ENCODE measurements at regions not wholly inside any gene's neighbourhood (a gene's known extent, or its start where the extent isn't known, plus 50 kb on each side); places are given as distances from the start of the nearest gene placed in this dataset.

GRCh38 chr17:79534851-79535727, 75.8 kb downstream of the RBFOX3 start:
- H3K36me3 ChIP-seq (ENCODE audit: control insufficient read depth in 2 of 2, insufficient read depth in 2 of 2, low read length in 1 of 2): no peaks in the 10 kb centered on the region
- WGBS: 86% methylated on average over 23 of the region's 23 CpGs
- DNase-seq (ENCODE audit: low read depth in 6 of 9, low spot score in 9 of 9): no peak
- H3K4me3 ChIP-seq (ENCODE audit: low read length in 2 of 2): no peak overlapping the region
- no peaks in the 10 kb centered on the region for H3K4me1 ChIP-seq (ENCODE audit: control insufficient read depth in 2 of 2, insufficient read depth in 2 of 2, low read length in 2 of 2)
- no peak overlapping the region for H3K27ac ChIP-seq (ENCODE audit: low read depth in 1 of 2, low read length in 1 of 2)
- no peaks in the 10 kb centered on the region for H3K9me3 ChIP-seq (ENCODE audit: control insufficient read depth in 2 of 2, insufficient read depth in 1 of 2, low read length in 1 of 2)
- H3K27me3 ChIP-seq (ENCODE audit: control insufficient read depth in 2 of 2, insufficient read depth in 1 of 2, low read length in 1 of 2): peaks cover 0 to 2% of the 10 kb centered on the region in 2 donors

- Histone ChIP-seq H3K4me1 (ENCODE audit: control insufficient read depth in 2 of 2, insufficient read depth in 2 of 2, low read length in 2 of 2) (no peaks in the 10 kb centered on the region), H3K36me3 (ENCODE audit: control insufficient read depth in 2 of 2, insufficient read depth in 2 of 2, low read length in 1 of 2) (no peaks in the 10 kb centered on the region), H3K9me3 (ENCODE audit: control insufficient read depth in 2 of 2, insufficient read depth in 1 of 2, low read length in 1 of 2) (no peaks in the 10 kb centered on the region), H3K27me3 (ENCODE audit: control insufficient read depth in 2 of 2, insufficient read depth in 1 of 2, low read length in 1 of 2) (peaks cover 0 to 4% of the 10 kb centered on the region in 2 donors), H3K27ac (ENCODE audit: low read depth in 1 of 2, low read length in 1 of 2) (no peak overlapping the region), H3K4me3 (ENCODE audit: low read length in 2 of 2) (no peak overlapping the region)
- 85% methylated on average over 11 of the region's 11 CpGs for WGBS
- DNase-seq (ENCODE audit: low read depth in 6 of 9, low spot score in 9 of 9): no peak
Observed at GRCh38 chr17:79534111-79534510, 76.7 kb downstream of the RBFOX3 start.

DNA sequence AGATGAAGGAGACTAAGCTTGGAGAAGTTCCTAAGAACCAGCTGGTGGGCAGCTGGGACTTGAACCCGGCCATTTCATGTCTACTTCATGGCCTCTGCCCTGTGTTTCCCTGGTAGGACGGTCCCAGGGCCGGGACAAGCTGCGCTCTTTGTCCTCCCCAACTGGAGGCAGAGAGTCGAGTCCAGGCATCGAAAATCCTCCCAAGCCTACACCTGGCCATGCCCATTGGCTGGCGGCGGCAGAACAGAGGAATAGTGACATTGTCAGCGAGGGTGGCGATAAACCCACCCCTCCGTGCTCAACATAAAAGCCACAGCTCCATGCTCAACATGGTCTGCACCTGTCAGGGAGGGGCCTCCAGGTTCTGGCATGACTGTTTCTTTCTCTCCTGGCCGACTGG, 77.7 kb downstream of the RBFOX3 start:
- Histone ChIP-seq H3K36me3 (ENCODE audit: control insufficient read depth in 2 of 2, insufficient read depth in 2 of 2, low read length in 1 of 2) (no peaks in the 10 kb centered on the region), H3K4me1 (ENCODE audit: control insufficient read depth in 2 of 2, insufficient read depth in 2 of 2, low read length in 2 of 2) (no peaks in the 10 kb centered on the region), H3K27me3 (ENCODE audit: control insufficient read depth in 2 of 2, insufficient read depth in 1 of 2, low read length in 1 of 2) (peaks cover 0 to 6% of the 10 kb centered on the region in 2 donors), H3K4me3 (ENCODE audit: low read length in 2 of 2) (no peak overlapping the region), H3K27ac (ENCODE audit: low read depth in 1 of 2, low read length in 1 of 2) (no peak overlapping the region), H3K9me3 (ENCODE audit: control insufficient read depth in 2 of 2, insufficient read depth in 1 of 2, low read length in 1 of 2) (no peaks in the 10 kb centered on the region)
- WGBS: 92% methylated on average over 12 of the region's 12 CpGs
- DNase-seq (ENCODE audit: low read depth in 6 of 9, low spot score in 9 of 9): no peak

DNA sequence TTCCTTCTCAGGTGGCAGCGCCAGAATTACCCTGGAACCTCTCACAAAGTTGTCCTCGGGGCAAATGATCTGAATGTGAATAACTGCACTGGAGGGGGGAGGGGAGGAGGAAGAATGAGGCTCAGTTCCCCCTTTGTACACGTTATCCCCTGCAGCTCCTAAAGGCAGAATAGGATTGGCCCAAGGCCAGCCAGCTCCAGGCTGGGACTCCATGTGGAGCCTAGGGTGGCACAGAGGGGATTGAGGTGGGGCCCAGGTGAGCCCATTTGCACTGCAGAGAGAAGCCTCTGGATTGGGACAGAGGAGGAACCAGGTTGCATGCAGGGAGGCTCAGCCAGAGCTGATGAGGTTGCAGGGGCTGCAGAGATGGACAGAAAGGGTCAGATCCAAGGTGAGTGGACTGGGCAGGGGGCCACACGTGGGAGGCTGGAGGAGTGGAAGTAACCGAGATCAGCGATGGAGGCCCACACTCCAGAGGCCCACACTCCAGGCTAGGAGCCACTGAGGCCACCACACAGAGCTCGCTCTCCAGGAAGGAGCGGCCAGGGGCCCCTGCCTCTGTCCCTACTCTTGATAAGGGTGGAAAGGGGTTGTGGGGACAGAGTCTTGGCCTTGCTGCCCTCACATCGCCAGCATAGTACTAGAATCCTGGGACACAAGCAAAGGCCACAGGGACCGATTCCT, 78.6 kb downstream of the RBFOX3 start:
- 81% methylated on average over 10 of the region's 10 CpGs for WGBS
- Histone ChIP-seq H3K4me3 (ENCODE audit: low read length in 2 of 2) (no peak overlapping the region), H3K4me1 (ENCODE audit: control insufficient read depth in 2 of 2, insufficient read depth in 2 of 2, low read length in 2 of 2) (no peaks in the 10 kb centered on the region), H3K27ac (ENCODE audit: low read depth in 1 of 2, low read length in 1 of 2) (no peak overlapping the region), H3K9me3 (ENCODE audit: control insufficient read depth in 2 of 2, insufficient read depth in 1 of 2, low read length in 1 of 2) (no peaks in the 10 kb centered on the region), H3K27me3 (ENCODE audit: control insufficient read depth in 2 of 2, insufficient read depth in 1 of 2, low read length in 1 of 2) (peaks cover 0 to 9% of the 10 kb centered on the region in 2 donors), H3K36me3 (ENCODE audit: control insufficient read depth in 2 of 2, insufficient read depth in 2 of 2, low read length in 1 of 2) (no peaks in the 10 kb centered on the region)
- no peak for DNase-seq (ENCODE audit: low read depth in 6 of 9, low spot score in 9 of 9)

DNA sequence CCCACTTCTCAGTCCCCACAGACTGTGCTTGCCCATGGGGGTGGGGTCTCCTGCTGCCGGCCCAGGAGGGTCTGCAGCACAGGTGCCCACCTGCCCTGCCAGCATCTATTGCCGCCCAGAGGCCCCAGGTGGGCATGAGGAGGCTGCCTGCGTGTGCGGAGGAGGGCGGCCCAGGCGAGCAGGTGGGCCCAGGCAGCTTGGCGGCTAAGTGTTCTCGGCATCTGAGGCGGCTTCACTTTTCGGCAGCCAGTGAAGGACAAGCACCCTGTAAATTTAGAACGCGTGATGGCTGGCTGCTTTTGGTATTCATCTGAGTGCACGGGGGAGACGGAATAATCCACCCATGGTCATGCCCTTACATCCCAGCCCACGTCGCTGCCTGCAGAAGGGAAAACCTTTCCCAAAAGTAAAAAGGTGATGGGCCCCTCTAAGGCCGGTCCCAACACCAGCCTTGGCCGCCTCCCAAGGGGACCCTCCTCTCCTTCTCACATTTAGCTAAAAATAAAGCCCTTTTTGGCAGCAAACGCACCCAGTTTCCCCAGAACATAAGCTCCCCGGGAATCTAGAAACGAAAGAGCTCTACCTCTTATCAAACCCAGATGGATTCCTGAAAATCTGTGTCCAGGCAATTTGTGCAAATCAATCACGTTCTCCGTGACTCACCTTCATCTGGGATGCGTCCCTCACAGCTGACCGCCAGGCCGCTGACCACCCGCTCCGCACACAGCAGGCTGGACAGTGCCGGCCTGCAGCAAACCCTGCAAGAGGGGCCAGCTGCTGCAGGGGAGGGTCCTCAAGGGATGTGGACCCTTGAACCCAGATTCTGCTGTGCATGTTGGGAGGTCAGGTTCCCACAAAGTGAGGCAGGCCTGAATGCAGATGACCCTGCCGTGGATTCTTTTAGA, 79.4 kb downstream of the RBFOX3 start:
- DNase-seq (ENCODE audit: low read depth in 6 of 9, low spot score in 9 of 9): no peak
- no peaks in the 10 kb centered on the region for H3K36me3 ChIP-seq (ENCODE audit: control insufficient read depth in 2 of 2, insufficient read depth in 2 of 2, low read length in 1 of 2)
- 89% methylated on average over 30 of the region's 30 CpGs for WGBS
- no peaks in the 10 kb centered on the region for H3K4me1 ChIP-seq (ENCODE audit: control insufficient read depth in 2 of 2, insufficient read depth in 2 of 2, low read length in 2 of 2)
- peaks cover 0 to 14% of the 10 kb centered on the region in 2 donors for H3K27me3 ChIP-seq (ENCODE audit: control insufficient read depth in 2 of 2, insufficient read depth in 1 of 2, low read length in 1 of 2)
- H3K9me3 ChIP-seq (ENCODE audit: control insufficient read depth in 2 of 2, insufficient read depth in 1 of 2, low read length in 1 of 2): no peaks in the 10 kb centered on the region
- no peak overlapping the region for H3K27ac ChIP-seq (ENCODE audit: low read depth in 1 of 2, low read length in 1 of 2)
- H3K4me3 ChIP-seq (ENCODE audit: low read length in 2 of 2): no peak overlapping the region

GRCh38 chr17:79530361-79531105, 80.3 kb downstream of the RBFOX3 start:
- no peaks in the 10 kb centered on the region for H3K9me3 ChIP-seq (ENCODE audit: control insufficient read depth in 2 of 2, insufficient read depth in 1 of 2, low read length in 1 of 2)
- peaks cover 0 to 17% of the 10 kb centered on the region in 2 donors for H3K27me3 ChIP-seq (ENCODE audit: control insufficient read depth in 2 of 2, insufficient read depth in 1 of 2, low read length in 1 of 2)
- H3K4me1 ChIP-seq (ENCODE audit: control insufficient read depth in 2 of 2, insufficient read depth in 2 of 2, low read length in 2 of 2): no peaks in the 10 kb centered on the region
- H3K4me3 ChIP-seq (ENCODE audit: low read length in 2 of 2): no peak overlapping the region
- 91% methylated on average over 32 of the region's 32 CpGs for WGBS
- DNase-seq (ENCODE audit: low read depth in 6 of 9, low spot score in 9 of 9): no peak
- no peak overlapping the region for H3K27ac ChIP-seq (ENCODE audit: low read depth in 1 of 2, low read length in 1 of 2)
- H3K36me3 ChIP-seq (ENCODE audit: control insufficient read depth in 2 of 2, insufficient read depth in 2 of 2, low read length in 1 of 2): no peaks in the 10 kb centered on the region

GRCh38 chr17:79529661-79530081, 81.2 kb downstream of the RBFOX3 start:
- WGBS: 62% methylated on average over 11 of the region's 11 CpGs
- Histone ChIP-seq H3K4me3 (ENCODE audit: low read length in 2 of 2) (no peak overlapping the region), H3K4me1 (ENCODE audit: control insufficient read depth in 2 of 2, insufficient read depth in 2 of 2, low read length in 2 of 2) (no peaks in the 10 kb centered on the region), H3K36me3 (ENCODE audit: control insufficient read depth in 2 of 2, insufficient read depth in 2 of 2, low read length in 1 of 2) (no peaks in the 10 kb centered on the region), H3K27me3 (ENCODE audit: control insufficient read depth in 2 of 2, insufficient read depth in 1 of 2, low read length in 1 of 2) (peaks cover 0 to 17% of the 10 kb centered on the region in 2 donors), H3K9me3 (ENCODE audit: control insufficient read depth in 2 of 2, insufficient read depth in 1 of 2, low read length in 1 of 2) (no peaks in the 10 kb centered on the region), H3K27ac (ENCODE audit: low read depth in 1 of 2, low read length in 1 of 2) (no peak overlapping the region)
- DNase-seq (ENCODE audit: low read depth in 6 of 9, low spot score in 9 of 9): no peak

- no peak overlapping the region for H3K27ac ChIP-seq (ENCODE audit: low read depth in 1 of 2, low read length in 1 of 2)
- H3K36me3 ChIP-seq (ENCODE audit: control insufficient read depth in 2 of 2, insufficient read depth in 2 of 2, low read length in 1 of 2): no peaks in the 10 kb centered on the region
- 80% methylated on average over 11 of the region's 11 CpGs for WGBS
- H3K9me3 ChIP-seq (ENCODE audit: control insufficient read depth in 2 of 2, insufficient read depth in 1 of 2, low read length in 1 of 2): no peaks in the 10 kb centered on the region
- no peak overlapping the region for H3K4me3 ChIP-seq (ENCODE audit: low read length in 2 of 2)
- H3K27me3 ChIP-seq (ENCODE audit: control insufficient read depth in 2 of 2, insufficient read depth in 1 of 2, low read length in 1 of 2): peaks cover 0 to 22% of the 10 kb centered on the region in 2 donors
- H3K4me1 ChIP-seq (ENCODE audit: control insufficient read depth in 2 of 2, insufficient read depth in 2 of 2, low read length in 2 of 2): no peaks in the 10 kb centered on the region
- DNase-seq (ENCODE audit: low read depth in 6 of 9, low spot score in 9 of 9): no peak
Observed at GRCh38 chr17:79528592-79529125, 82.2 kb downstream of the RBFOX3 start.

All from thymus (tissue), 11 donors.